H1 (cell line): ENCODE measurements at regions not wholly inside any gene's neighbourhood (a gene's known extent, or its start where the extent isn't known, plus 50 kb on each side); places are given as distances from the start of the nearest gene placed in this dataset.

Source experiments
- CBX5 ChIP-seq: fragments of 300-800, 300-1000 bp; sonication (generic); IDR thresholded peaks from 2 replicates; pipeline ENCODE4 v1.7.1; 2016; ENCODE audit warnings: antibody characterized with exemption, low read length, low read depth
- TF ChIP-seq, protein P1 (sequence below): fragments of 300-600 bp; sonication (generic); IDR thresholded peaks from 2 replicates; pipeline ENCODE4 v1.7.1; 2012; ENCODE audit warnings: low read length, moderate library complexity, mild to moderate bottlenecking, inconsistent platforms; ENCODE audit not compliant: insufficient replicate concordance

- TF ChIP-seq, protein P1, sequence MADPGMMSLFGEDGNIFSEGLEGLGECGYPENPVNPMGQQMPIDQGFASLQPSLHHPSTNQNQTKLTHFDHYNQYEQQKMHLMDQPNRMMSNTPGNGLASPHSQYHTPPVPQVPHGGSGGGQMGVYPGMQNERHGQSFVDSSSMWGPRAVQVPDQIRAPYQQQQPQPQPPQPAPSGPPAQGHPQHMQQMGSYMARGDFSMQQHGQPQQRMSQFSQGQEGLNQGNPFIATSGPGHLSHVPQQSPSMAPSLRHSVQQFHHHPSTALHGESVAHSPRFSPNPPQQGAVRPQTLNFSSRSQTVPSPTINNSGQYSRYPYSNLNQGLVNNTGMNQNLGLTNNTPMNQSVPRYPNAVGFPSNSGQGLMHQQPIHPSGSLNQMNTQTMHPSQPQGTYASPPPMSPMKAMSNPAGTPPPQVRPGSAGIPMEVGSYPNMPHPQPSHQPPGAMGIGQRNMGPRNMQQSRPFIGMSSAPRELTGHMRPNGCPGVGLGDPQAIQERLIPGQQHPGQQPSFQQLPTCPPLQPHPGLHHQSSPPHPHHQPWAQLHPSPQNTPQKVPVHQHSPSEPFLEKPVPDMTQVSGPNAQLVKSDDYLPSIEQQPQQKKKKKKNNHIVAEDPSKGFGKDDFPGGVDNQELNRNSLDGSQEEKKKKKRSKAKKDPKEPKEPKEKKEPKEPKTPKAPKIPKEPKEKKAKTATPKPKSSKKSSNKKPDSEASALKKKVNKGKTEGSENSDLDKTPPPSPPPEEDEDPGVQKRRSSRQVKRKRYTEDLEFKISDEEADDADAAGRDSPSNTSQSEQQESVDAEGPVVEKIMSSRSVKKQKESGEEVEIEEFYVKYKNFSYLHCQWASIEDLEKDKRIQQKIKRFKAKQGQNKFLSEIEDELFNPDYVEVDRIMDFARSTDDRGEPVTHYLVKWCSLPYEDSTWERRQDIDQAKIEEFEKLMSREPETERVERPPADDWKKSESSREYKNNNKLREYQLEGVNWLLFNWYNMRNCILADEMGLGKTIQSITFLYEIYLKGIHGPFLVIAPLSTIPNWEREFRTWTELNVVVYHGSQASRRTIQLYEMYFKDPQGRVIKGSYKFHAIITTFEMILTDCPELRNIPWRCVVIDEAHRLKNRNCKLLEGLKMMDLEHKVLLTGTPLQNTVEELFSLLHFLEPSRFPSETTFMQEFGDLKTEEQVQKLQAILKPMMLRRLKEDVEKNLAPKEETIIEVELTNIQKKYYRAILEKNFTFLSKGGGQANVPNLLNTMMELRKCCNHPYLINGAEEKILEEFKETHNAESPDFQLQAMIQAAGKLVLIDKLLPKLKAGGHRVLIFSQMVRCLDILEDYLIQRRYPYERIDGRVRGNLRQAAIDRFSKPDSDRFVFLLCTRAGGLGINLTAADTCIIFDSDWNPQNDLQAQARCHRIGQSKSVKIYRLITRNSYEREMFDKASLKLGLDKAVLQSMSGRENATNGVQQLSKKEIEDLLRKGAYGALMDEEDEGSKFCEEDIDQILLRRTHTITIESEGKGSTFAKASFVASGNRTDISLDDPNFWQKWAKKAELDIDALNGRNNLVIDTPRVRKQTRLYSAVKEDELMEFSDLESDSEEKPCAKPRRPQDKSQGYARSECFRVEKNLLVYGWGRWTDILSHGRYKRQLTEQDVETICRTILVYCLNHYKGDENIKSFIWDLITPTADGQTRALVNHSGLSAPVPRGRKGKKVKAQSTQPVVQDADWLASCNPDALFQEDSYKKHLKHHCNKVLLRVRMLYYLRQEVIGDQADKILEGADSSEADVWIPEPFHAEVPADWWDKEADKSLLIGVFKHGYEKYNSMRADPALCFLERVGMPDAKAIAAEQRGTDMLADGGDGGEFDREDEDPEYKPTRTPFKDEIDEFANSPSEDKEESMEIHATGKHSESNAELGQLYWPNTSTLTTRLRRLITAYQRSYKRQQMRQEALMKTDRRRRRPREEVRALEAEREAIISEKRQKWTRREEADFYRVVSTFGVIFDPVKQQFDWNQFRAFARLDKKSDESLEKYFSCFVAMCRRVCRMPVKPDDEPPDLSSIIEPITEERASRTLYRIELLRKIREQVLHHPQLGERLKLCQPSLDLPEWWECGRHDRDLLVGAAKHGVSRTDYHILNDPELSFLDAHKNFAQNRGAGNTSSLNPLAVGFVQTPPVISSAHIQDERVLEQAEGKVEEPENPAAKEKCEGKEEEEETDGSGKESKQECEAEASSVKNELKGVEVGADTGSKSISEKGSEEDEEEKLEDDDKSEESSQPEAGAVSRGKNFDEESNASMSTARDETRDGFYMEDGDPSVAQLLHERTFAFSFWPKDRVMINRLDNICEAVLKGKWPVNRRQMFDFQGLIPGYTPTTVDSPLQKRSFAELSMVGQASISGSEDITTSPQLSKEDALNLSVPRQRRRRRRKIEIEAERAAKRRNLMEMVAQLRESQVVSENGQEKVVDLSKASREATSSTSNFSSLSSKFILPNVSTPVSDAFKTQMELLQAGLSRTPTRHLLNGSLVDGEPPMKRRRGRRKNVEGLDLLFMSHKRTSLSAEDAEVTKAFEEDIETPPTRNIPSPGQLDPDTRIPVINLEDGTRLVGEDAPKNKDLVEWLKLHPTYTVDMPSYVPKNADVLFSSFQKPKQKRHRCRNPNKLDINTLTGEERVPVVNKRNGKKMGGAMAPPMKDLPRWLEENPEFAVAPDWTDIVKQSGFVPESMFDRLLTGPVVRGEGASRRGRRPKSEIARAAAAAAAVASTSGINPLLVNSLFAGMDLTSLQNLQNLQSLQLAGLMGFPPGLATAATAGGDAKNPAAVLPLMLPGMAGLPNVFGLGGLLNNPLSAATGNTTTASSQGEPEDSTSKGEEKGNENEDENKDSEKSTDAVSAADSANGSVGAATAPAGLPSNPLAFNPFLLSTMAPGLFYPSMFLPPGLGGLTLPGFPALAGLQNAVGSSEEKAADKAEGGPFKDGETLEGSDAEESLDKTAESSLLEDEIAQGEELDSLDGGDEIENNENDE, result no peak
- TF ChIP-seq CBX5, result no peak
- TF ChIP-seq, all 59 proteins: peak for 0
Observed at GRCh38 chr9:135009051-135009560, 78.4 kb upstream of the OLFM1 start (continued).
